Neural cell (in vitro differentiated cells): ENCODE measurements at regions not wholly inside any gene's neighbourhood (a gene's known extent, or its start where the extent isn't known, plus 50 kb on each side); places are given as distances from the start of the nearest gene placed in this dataset.

Experiments used
- H2AFZ ChIP-seq: fragments of 200-600, 300-800 bp; sonication (generic), shearing (Covaris generic); 2 replicates; pipeline ENCODE4 v1.6.0; 2014; ENCODE audit warnings: low read depth, mild to moderate bottlenecking, antibody characterized with exemption, low read length, moderate library complexity
- H3F3A ChIP-seq: fragments of 200-600 bp; shearing (Covaris generic); 2 replicates; pipeline ENCODE4 v1.6.1; 2016; ENCODE audit warnings: mild to moderate bottlenecking, moderate library complexity, mixed read lengths, antibody characterized with exemption, low read length; ENCODE audit not compliant: insufficient read depth, poor library complexity, severe bottlenecking
- H3K27ac ChIP-seq: fragments of 200-600, 300-800 bp; sonication (generic), shearing (Covaris generic); 2 replicates; pipeline ENCODE4 v1.5.1; 2014; ENCODE audit warnings: mild to moderate bottlenecking, low read length, moderate library complexity
- H3K27me3 ChIP-seq: fragments of 300-800, 200-600 bp; sonication (generic), shearing (Covaris generic); 2 replicates; pipeline ENCODE4 v1.6.0; 2014; ENCODE audit warnings: mild to moderate bottlenecking, low read depth, low read length, moderate library complexity; ENCODE audit not compliant: insufficient read depth
- H3K36me3 ChIP-seq: fragments of 300-800, 200-600 bp; sonication (generic), shearing (Covaris generic); 2 replicates; pipeline ENCODE4 v1.5.1; 2014; ENCODE audit warnings: mild to moderate bottlenecking, antibody characterized with exemption, low read length, moderate library complexity; ENCODE audit not compliant: insufficient read depth
- H3K4me2 ChIP-seq: fragments of 300-800, 200-600 bp; sonication (generic), shearing (Covaris generic); 2 replicates; pipeline ENCODE4 v1.6.0; 2014; ENCODE audit warnings: mild to moderate bottlenecking, low read length
- H3K4me3 ChIP-seq: fragments of 300-800, 200-600 bp; sonication (generic), shearing (Covaris generic); 2 replicates; pipeline ENCODE4 v1.5.1; 2014; ENCODE audit warnings: mild to moderate bottlenecking, low read length, moderate library complexity
- H3K79me2 ChIP-seq: fragments of 200-600 bp; shearing (Covaris generic); replicated peaks from 2 replicates; pipeline ENCODE4 v1.6.0; 2014; ENCODE audit warnings: mild to moderate bottlenecking, low read length, moderate library complexity; ENCODE audit not compliant: insufficient read depth
- H3K9ac ChIP-seq: fragments of 300-800, 200-600 bp; sonication (generic), shearing (Covaris generic); 2 replicates; pipeline ENCODE4 v1.6.1; 2016; ENCODE audit warnings: mild to moderate bottlenecking, low read length, mixed read lengths
- H3K9me2 ChIP-seq: fragments of 200-600 bp; shearing (Covaris generic); 2 replicates; pipeline ENCODE4 v1.6.1; 2016; ENCODE audit warnings: mild to moderate bottlenecking, low read length, mixed read lengths; ENCODE audit not compliant: insufficient read depth
- H3K9me3 ChIP-seq: fragments of 200-600, 300-800 bp; sonication (generic), shearing (Covaris generic); 2 replicates; pipeline ENCODE4 v1.6.1; 2016; ENCODE audit warnings: mild to moderate bottlenecking, mixed run types, low read length, moderate library complexity, mixed read lengths
- H4K20me1 ChIP-seq: fragments of 200-600 bp; shearing (Covaris generic); 2 replicates; pipeline ENCODE4 v1.6.1; 2016; ENCODE audit warnings: mild to moderate bottlenecking, mixed run types; ENCODE audit not compliant: insufficient read depth
- EP300 ChIP-seq: fragments of 450-650 bp; conservative IDR thresholded peaks from 2 replicates; pipeline ENCODE4 v1.6.1; 2014; ENCODE audit warnings: antibody characterized with exemption, mild to moderate bottlenecking, moderate library complexity; ENCODE audit not compliant: poor library complexity, severe bottlenecking
- EZH2 ChIP-seq: fragments of 200-600, 300-800 bp; shearing (Covaris generic), sonication (generic); IDR thresholded peaks from 2 replicates; pipeline ENCODE4 v1.6.1; 2014; ENCODE audit warnings: antibody characterized with exemption, low read length, borderline replicate concordance, mild to moderate bottlenecking; ENCODE audit not compliant: insufficient read depth, poor library complexity, severe bottlenecking
- MXI1 ChIP-seq: fragments of 450-650 bp; conservative IDR thresholded peaks from 2 replicates; pipeline ENCODE4 v1.6.1; 2014; ENCODE audit warnings: antibody characterized with exemption, mild to moderate bottlenecking; ENCODE audit not compliant: poor library complexity, severe bottlenecking
- POLR2AphosphoS5 ChIP-seq: IDR thresholded peaks from 2 replicates; pipeline ENCODE4 v1.6.1; 2012
- RAD21 ChIP-seq: fragments of 450-650 bp; conservative IDR thresholded peaks from 2 replicates; pipeline ENCODE4 v1.6.1; 2014; ENCODE audit warnings: antibody characterized with exemption, mild to moderate bottlenecking, moderate library complexity
- REST ChIP-seq: IDR thresholded peaks from 2 replicates; pipeline ENCODE4 v1.6.1; 2012; ENCODE audit warnings: borderline replicate concordance
- SMC3 ChIP-seq: fragments of 450-650 bp; conservative IDR thresholded peaks from 2 replicates; pipeline ENCODE4 v1.6.1; 2014; ENCODE audit warnings: antibody characterized with exemption, mild to moderate bottlenecking, moderate library complexity; ENCODE audit not compliant: poor library complexity
- TAF1 ChIP-seq: IDR thresholded peaks from 2 replicates; pipeline ENCODE4 v1.6.1; 2012; ENCODE audit warnings: low read depth
- TF ChIP-seq, protein P1 (sequence below): fragments of 450-650 bp; IDR thresholded peaks from 2 replicates; pipeline ENCODE4 v1.5.1; 2014; ENCODE audit warnings: antibody characterized with exemption, mild to moderate bottlenecking, moderate library complexity; ENCODE audit not compliant: poor library complexity, severe bottlenecking

GRCh38 chr7:131835141-131835540 is 278.7 kb upstream of the PODXL start:
- Histone ChIP-seq H4K20me1 (no peaks in the 10 kb centered on the region), H3K36me3 (no peaks in the 10 kb centered on the region), H3K9ac (no peak overlapping the region), H3K27ac (no peak overlapping the region), H3K4me2 (no peak overlapping the region), H3K4me3 (no peak overlapping the region), H3F3A (no peaks in the 10 kb centered on the region), H3K27me3 (no peaks in the 10 kb centered on the region), H2AFZ (no peak overlapping the region), H3K9me2 (no peaks in the 10 kb centered on the region), H3K79me2 (no peaks in the 10 kb centered on the region), H3K9me3 (no peaks in the 10 kb centered on the region)
- no peak for TF ChIP-seq EP300
- TF ChIP-seq POLR2AphosphoS5, result no peak
- TF ChIP-seq MXI1, result no peak
- TF ChIP-seq REST, result no peak
- no peak for TF ChIP-seq SMC3
- TF ChIP-seq RAD21, result no peak
- TF ChIP-seq EZH2, result no peak
- no peak for TF ChIP-seq TAF1
- TF ChIP-seq, protein P1, sequence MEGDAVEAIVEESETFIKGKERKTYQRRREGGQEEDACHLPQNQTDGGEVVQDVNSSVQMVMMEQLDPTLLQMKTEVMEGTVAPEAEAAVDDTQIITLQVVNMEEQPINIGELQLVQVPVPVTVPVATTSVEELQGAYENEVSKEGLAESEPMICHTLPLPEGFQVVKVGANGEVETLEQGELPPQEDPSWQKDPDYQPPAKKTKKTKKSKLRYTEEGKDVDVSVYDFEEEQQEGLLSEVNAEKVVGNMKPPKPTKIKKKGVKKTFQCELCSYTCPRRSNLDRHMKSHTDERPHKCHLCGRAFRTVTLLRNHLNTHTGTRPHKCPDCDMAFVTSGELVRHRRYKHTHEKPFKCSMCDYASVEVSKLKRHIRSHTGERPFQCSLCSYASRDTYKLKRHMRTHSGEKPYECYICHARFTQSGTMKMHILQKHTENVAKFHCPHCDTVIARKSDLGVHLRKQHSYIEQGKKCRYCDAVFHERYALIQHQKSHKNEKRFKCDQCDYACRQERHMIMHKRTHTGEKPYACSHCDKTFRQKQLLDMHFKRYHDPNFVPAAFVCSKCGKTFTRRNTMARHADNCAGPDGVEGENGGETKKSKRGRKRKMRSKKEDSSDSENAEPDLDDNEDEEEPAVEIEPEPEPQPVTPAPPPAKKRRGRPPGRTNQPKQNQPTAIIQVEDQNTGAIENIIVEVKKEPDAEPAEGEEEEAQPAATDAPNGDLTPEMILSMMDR, result no peak

- Histone ChIP-seq H3K9ac (no peak overlapping the region), H2AFZ (no peak overlapping the region), H4K20me1 (no peaks in the 10 kb centered on the region), H3K9me2 (no peaks in the 10 kb centered on the region), H3K36me3 (no peaks in the 10 kb centered on the region), H3K79me2 (no peaks in the 10 kb centered on the region), H3K4me2 (no peak overlapping the region), H3K27ac (no peak overlapping the region), H3F3A (no peaks in the 10 kb centered on the region), H3K27me3 (no peaks in the 10 kb centered on the region), H3K9me3 (no peaks in the 10 kb centered on the region), H3K4me3 (no peak overlapping the region)
- TF ChIP-seq, protein P1, result no peak
- TF ChIP-seq EZH2 (no peak), SMC3 (no peak), REST (no peak), POLR2AphosphoS5 (no peak)
These were observed 274.3 kb upstream of the PODXL start for GRCh38 chr7:131830681-131831080.
